Right lobe of liver (tissue), 6 donors: ENCODE measurements at regions not wholly inside any gene's neighbourhood (a gene's known extent, or its start where the extent isn't known, plus 50 kb on each side); places are given as distances from the start of the nearest gene placed in this dataset.

Experiments used
- ATAC-seq, 4 donors: fragments of 200-7000 bp; cut with Tn5 transposase; one replicate each; pipeline ENCODE4 v1.9.1; 2020; ENCODE audit warnings: mild to moderate bottlenecking in 4 of 4, moderate library complexity in 4 of 4
- DNase-seq, 3 donors: peaks; one replicate each; pipeline ENCODE4 v3.0.0-alpha.2; 2020
- H3K27ac ChIP-seq, 3 donors: fragments of 200-600 bp; one replicate each; pipeline ENCODE4 v1.8.0; 2022
- H3K27me3 ChIP-seq, 2 donors: fragments of 200-600 bp; one replicate each; pipeline ENCODE4 v1.8.0; 2022
- H3K36me3 ChIP-seq, 4 donors: fragments of 200-600 bp; sonication (generic) in 1 of 4; one replicate each; pipeline versions ENCODE4 v1.5.1 to v1.8.0; 2017 to 2022; ENCODE audit warnings: control low read depth in 1 of 4
- H3K4me1 ChIP-seq, 4 donors: fragments of 200-600 bp; sonication (generic) in 1 of 4; one replicate each; pipeline versions ENCODE4 v1.5.1 to v1.8.0; 2017 to 2022; ENCODE audit warnings: control low read depth in 1 of 4
- H3K4me3 ChIP-seq, 3 donors: fragments of 200-600 bp; one replicate each; pipeline ENCODE4 v1.8.0; 2022
- H3K9me3 ChIP-seq, 4 donors: fragments of 200-600 bp; sonication (generic) in 1 of 4; one replicate each; pipeline versions ENCODE4 v1.5.1 to v1.8.0; 2017 to 2022; ENCODE audit warnings: control low read depth in 1 of 4
- POLR2A ChIP-seq: fragments of 450-650 bp; IDR thresholded peaks from one replicate; pipeline ENCODE4 v1.6.1; 2017; ENCODE audit warnings: antibody characterized with exemption, mild to moderate bottlenecking
- WGBS: methylation state at CpG from one replicate; pipeline ENCODE4 v1.1.6; 2018; ENCODE audit warnings: low coverage, low lambda C conversion rate; ENCODE audit not compliant: insufficient coverage; ENCODE audit errors: missing lambda C conversion rate; 5-methylcytosine and 5-hydroxymethylcytosine counted together
- intact Hi-C, 2 donors: fragments of 100-400 bp; cut with DNase I; formaldehyde crosslinking; loops; one replicate each; pipeline versions ENCODE4 v1.11.2 to v1.14.1; 2022
- TF ChIP-seq, protein P1 (sequence below), 4 donors: fragments of 200-600 bp in 3 of 4; fragments of 450-650 bp in 1 of 4; IDR thresholded peaks; one replicate each; pipeline versions ENCODE4 v1.5.1 to v1.8.0; 2016 to 2022; ENCODE audit warnings: antibody characterized with exemption in 4 of 4, mild to moderate bottlenecking in 2 of 4
- donor health status: DM: no; HTN: yes; CAD: no.
- donor health status: DM: no; HTN: no; CAD: no.
- donor health status: DM: no; HTN: no; CAD: no.
- donor health status: DM: no; HTN: yes; CAD: no.
- donor health status: DM: no; HTN: yes; CAD: no.

DNA sequence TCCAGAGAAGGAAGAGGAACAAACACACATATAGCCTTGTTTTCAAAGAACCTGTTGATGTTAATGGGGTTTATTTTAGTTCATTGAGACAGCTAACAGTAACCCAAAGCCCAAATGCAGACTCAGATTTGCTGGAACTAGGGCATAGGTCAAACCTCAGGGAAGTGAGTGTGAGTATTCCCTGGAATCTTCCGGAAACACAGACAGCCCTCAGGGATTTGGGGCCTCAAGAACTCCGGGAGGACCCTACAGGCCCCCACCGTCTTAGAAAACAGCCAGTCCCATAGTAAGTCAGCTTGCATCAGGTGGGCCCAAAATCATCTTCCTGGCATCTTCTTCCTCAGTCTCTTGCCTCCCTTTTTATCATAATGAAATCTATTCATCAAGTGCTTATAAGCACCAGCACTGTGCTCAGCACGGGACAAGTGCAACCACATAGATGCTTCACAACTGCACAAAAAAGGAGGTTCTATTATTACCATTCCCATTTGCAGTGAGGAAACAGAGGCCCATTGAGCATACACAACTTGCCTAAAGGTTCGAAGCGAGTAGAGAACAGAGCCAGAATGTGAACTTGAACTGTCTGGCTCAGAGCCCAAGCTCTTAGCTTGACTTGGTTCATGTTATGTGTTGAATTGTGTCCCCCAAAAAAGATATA lies 50.2 kb upstream of the BCL11A start:
- DNase-seq, result no peak
- H3K36me3 ChIP-seq, result no peaks in the 10 kb centered on the region
- WGBS, result 83% methylated on average over 3 of the region's 6 CpGs
- no peak for ATAC-seq
- no peak overlapping the region for H3K4me3 ChIP-seq
- intact Hi-C loops, result no loop called here
- TF ChIP-seq, protein P1, sequence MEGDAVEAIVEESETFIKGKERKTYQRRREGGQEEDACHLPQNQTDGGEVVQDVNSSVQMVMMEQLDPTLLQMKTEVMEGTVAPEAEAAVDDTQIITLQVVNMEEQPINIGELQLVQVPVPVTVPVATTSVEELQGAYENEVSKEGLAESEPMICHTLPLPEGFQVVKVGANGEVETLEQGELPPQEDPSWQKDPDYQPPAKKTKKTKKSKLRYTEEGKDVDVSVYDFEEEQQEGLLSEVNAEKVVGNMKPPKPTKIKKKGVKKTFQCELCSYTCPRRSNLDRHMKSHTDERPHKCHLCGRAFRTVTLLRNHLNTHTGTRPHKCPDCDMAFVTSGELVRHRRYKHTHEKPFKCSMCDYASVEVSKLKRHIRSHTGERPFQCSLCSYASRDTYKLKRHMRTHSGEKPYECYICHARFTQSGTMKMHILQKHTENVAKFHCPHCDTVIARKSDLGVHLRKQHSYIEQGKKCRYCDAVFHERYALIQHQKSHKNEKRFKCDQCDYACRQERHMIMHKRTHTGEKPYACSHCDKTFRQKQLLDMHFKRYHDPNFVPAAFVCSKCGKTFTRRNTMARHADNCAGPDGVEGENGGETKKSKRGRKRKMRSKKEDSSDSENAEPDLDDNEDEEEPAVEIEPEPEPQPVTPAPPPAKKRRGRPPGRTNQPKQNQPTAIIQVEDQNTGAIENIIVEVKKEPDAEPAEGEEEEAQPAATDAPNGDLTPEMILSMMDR (IDR thresholded peaks at IDR 0.05), result no peak
- no peak for TF ChIP-seq POLR2A
- no peak overlapping the region for H3K27ac ChIP-seq
- H3K4me1 ChIP-seq, result no peaks in the 10 kb centered on the region
- H3K27me3 ChIP-seq, result no peaks in the 10 kb centered on the region
- no peaks in the 10 kb centered on the region for H3K9me3 ChIP-seq

DNA sequence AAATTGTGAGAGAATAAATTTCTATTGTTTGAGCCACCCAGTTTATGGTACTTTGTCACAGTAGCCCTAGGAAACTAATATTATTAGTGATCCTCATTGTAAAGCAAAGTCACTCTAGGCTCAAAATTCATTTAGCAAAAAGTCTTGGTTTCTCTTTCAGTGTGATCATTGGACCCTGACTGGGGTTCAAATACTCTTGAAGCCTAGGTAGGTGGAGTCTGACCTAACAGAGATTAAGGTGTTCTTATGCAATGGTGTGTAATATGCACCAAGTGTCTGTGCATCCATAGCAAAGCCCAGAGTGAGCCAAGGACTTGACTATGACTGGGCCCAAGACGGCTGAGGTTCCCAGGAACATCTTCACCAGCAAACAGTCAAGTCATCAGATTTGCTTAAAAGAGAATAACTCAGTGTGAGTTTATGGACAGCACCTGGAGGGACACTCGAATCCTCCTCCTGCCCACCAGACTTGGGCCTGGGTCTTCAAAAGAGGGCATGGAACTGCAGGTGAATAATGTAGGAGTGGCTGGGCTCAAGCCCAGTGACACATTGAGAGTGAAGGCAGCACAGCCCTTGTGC lies 51.1 kb upstream of the BCL11A start:
- ATAC-seq (no peak), DNase-seq (no peak)
- no peak overlapping the region for H3K4me3 ChIP-seq
- intact Hi-C loops, result no loop called here
- no peaks in the 10 kb centered on the region for H3K9me3 ChIP-seq
- H3K36me3 ChIP-seq, result no peaks in the 10 kb centered on the region
- no peak overlapping the region for H3K27ac ChIP-seq
- TF ChIP-seq POLR2A, result no peak
- TF ChIP-seq, protein P1 (IDR thresholded peaks at IDR 0.05), result no peak
- no peaks in the 10 kb centered on the region for H3K27me3 ChIP-seq
- 65% methylated on average over 2 of the region's 2 CpGs for WGBS
- no peaks in the 10 kb centered on the region for H3K4me1 ChIP-seq

- no peak for TF ChIP-seq POLR2A
- TF ChIP-seq, protein P1 (IDR thresholded peaks at IDR 0.05), result no peak
- Histone ChIP-seq H3K27ac (no peak overlapping the region), H3K36me3 (no peaks in the 10 kb centered on the region), H3K27me3 (no peaks in the 10 kb centered on the region), H3K4me1 (no peaks in the 10 kb centered on the region), H3K4me3 (no peak overlapping the region), H3K9me3 (no peaks in the 10 kb centered on the region)
- intact Hi-C loops, result no loop called here
- WGBS, result 90% methylated on average over 4 of the region's 4 CpGs
- DNase-seq, result no peak
- ATAC-seq, result no peak
These were observed 52.4 kb upstream of the BCL11A start for GRCh38 chr2:60605866-60606265.

DNA sequence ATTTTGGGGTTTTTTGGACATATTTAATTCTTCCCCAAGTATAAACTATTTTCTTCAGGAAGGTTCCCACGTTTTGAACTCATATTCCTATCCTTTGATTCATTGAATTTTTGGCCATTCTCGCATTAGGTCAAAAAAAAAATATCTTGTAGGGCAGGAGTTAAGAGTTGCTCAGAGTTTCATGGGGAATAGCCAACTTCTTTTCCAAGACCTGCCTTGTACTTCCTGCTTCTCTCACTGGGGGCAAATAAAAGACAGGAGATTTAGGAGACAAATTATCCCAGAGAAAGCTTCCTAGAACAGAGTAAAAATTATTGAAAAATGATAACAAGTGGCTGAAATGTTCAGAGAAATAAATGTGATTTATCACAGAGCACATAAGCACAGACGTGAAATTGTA lies 55.2 kb upstream of the BCL11A start:
- Histone ChIP-seq H3K4me1 (no peaks in the 10 kb centered on the region), H3K4me3 (no peak overlapping the region), H3K36me3 (no peaks in the 10 kb centered on the region), H3K27ac (no peak overlapping the region), H3K27me3 (no peaks in the 10 kb centered on the region), H3K9me3 (no peaks in the 10 kb centered on the region)
- no peak for TF ChIP-seq POLR2A
- TF ChIP-seq, protein P1 (IDR thresholded peaks at IDR 0.05), result no peak
- ATAC-seq (no peak), DNase-seq (no peak)
- WGBS, result 8% methylated on average over 3 of the region's 3 CpGs
- intact Hi-C loops, result no loop called here
